ENCODE measurements at regions not wholly inside any gene's neighbourhood (a gene's known extent, or its start where the extent isn't known, plus 50 kb on each side); places are given as distances from the start of the nearest gene placed in this dataset.
A peak's percentile ranks its signal among the peaks of the same experiment; 100 is the strongest.

- TF ChIP-seq CTCF (IDR thresholded peaks at IDR 0.05) (no peak), POLR2A (IDR thresholded peaks at IDR 0.05; ENCODE audit: low read depth) (no peak)
- H3K4me1 ChIP-seq, result peaks cover 38 to 74% (median 53%) of the 10 kb centered on the region in 4 donors
- no peak for DNase-seq (ENCODE audit: extremely low spot score)
- H3K4me3 ChIP-seq, result no peak overlapping the region
- H3K9me3 ChIP-seq, result peaks cover 0 to 9% (median 3%) of the 10 kb centered on the region in 4 donors
- 70% methylated on average over 15 of the region's 15 CpGs for WGBS
- H3K27ac ChIP-seq (replicated peaks in 1 of 4), result peak overlapping the region in 2 of 4 donors; percentile 6 to 27
- H3K36me3 ChIP-seq, result peaks cover 12 to 65% (median 53%) of the 10 kb centered on the region in 4 donors
- H3K27me3 ChIP-seq, result no peaks in the 10 kb centered on the region
- intact Hi-C loops (cut with DNase I), result no loop called here
Measured at GRCh38 chr12:124477107-124477915, 90.1 kb downstream of the NCOR2 start.

DNA sequence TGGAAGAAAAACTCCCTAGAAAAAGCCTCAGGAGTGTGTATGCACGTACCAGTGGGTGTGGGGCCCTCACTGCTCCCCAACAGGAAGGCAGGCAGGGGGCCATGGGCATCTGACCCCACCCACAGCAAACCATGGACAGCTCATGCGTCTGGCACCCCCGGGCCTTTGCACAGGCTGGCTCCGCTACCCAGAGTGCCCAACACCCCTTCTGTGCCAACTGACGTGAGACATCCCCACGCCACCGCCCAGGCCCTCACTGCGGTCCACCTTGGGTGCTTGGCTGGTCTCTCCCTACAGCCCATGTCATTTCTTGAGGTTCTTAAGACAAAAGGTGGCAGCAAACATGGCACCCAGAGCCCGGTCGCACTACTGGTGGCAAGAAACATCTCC, 91.4 kb downstream of the NCOR2 start:
- WGBS, result 97% methylated on average over 10 of the region's 10 CpGs
- DNase-seq (ENCODE audit: extremely low spot score), result no peak
- peaks cover 25 to 68% (median 55%) of the 10 kb centered on the region in 4 donors for H3K36me3 ChIP-seq
- TF ChIP-seq POLR2AphosphoS5 (IDR thresholded peaks at IDR 0.05) (no peak), POLR2A (IDR thresholded peaks at IDR 0.05; ENCODE audit: low read depth) (no peak), CTCF (IDR thresholded peaks at IDR 0.05) (no peak), EP300 (IDR thresholded peaks at IDR 0.05) (no peak)
- no peak overlapping the region for H3K4me3 ChIP-seq
- intact Hi-C loops (cut with DNase I), result no loop called here
- peak overlapping the region in 1 of 4 donors; percentile 57 for H3K27ac ChIP-seq (replicated peaks in 1 of 4)
- peaks cover 33 to 61% (median 43%) of the 10 kb centered on the region in 4 donors for H3K4me1 ChIP-seq
- H3K27me3 ChIP-seq, result no peaks in the 10 kb centered on the region
- peaks cover 0 to 9% (median 3%) of the 10 kb centered on the region in 4 donors for H3K9me3 ChIP-seq

DNA sequence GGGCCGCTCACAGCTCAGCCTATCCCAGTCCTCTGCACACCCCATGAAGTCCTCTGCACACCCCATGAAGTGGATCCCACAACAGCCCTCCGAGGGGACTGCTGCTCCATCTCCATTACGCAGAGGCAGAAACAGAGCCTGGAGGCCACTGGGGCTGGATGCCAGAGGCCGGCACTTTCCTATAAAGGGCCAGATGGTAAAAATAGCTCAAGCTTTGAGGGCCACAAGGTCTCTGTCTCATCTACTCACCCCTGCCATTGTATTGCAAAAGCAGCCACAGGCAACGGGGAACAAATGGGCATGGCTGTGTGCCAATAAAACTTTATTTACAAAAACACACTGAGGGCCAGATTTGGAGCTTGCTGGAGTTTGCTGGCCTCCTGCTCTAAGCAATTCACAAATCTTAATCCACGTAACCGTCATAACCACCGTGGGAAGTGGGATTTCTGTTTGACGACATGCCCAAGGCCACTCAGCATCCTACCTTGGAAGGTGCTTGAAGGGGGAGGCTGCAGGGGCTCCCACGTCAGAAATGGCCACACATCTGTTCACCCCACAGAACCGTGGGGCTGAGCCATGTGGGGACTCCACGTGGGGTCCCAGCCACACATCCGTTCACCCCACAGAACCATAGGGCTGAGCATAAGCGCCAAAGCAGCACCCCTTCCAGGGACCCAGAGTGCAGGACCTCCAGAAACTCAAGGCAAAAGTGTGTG, 92.0 kb downstream of the NCOR2 start:
- Histone ChIP-seq H3K27ac (replicated peaks in 1 of 4) (peak overlapping the region; percentile 10 to 57 (median 48)), H3K36me3 (peaks cover 26 to 73% (median 61%) of the 10 kb centered on the region in 4 donors), H3K27me3 (no peaks in the 10 kb centered on the region), H3K4me1 (peaks cover 27 to 55% (median 37%) of the 10 kb centered on the region in 4 donors), H3K9me3 (peaks cover 0 to 9% (median 3%) of the 10 kb centered on the region in 4 donors), H3K4me3 (no peak overlapping the region)
- no peak for DNase-seq (ENCODE audit: extremely low spot score)
- intact Hi-C loops (cut with DNase I), result no loop called here
- TF ChIP-seq POLR2AphosphoS5 (IDR thresholded peaks at IDR 0.05) (no peak), POLR2A (IDR thresholded peaks at IDR 0.05; ENCODE audit: low read depth) (no peak), EP300 (IDR thresholded peaks at IDR 0.05) (no peak), CTCF (IDR thresholded peaks at IDR 0.05) (no peak)
- 74% methylated on average over 12 of the region's 14 CpGs for WGBS

GRCh38 chr12:124474709-124475108, 92.7 kb downstream of the NCOR2 start:
- peaks cover 0 to 9% (median 3%) of the 10 kb centered on the region in 4 donors for H3K9me3 ChIP-seq
- no peak for DNase-seq (ENCODE audit: extremely low spot score)
- peaks cover 26 to 81% (median 65%) of the 10 kb centered on the region in 4 donors for H3K36me3 ChIP-seq
- peak overlapping the region; percentile 10 to 57 (median 48) for H3K27ac ChIP-seq (replicated peaks in 1 of 4)
- H3K27me3 ChIP-seq, result no peaks in the 10 kb centered on the region
- intact Hi-C loops (cut with DNase I), result no loop called here
- TF ChIP-seq CTCF (IDR thresholded peaks at IDR 0.05) (no peak), POLR2AphosphoS5 (IDR thresholded peaks at IDR 0.05) (peak in 1 of 2 donors; percentile 28)
- H3K4me3 ChIP-seq, result no peak overlapping the region
- 74% methylated on average over 6 of the region's 9 CpGs for WGBS
- H3K4me1 ChIP-seq, result peaks cover 20 to 48% (median 30%) of the 10 kb centered on the region in 4 donors
